Sigmoid colon (tissue), 6 donors: ENCODE measurements at regions not wholly inside any gene's neighbourhood (a gene's known extent, or its start where the extent isn't known, plus 50 kb on each side); places are given as distances from the start of the nearest gene placed in this dataset.
A peak's percentile ranks its signal among the peaks of the same experiment; 100 is the strongest.

Source experiments
- DNase-seq: peaks from one replicate; pipeline ENCODE4 v3.0.0-alpha.2; 2019
- H3K27ac ChIP-seq, 4 donors: fragments of 200-600 bp; sonication (generic); one replicate each; pipeline ENCODE4 v1.5.1; 2016 to 2019; ENCODE audit warnings: mild to moderate bottlenecking in 1 of 4
- H3K27me3 ChIP-seq, 3 donors: fragments of 200-600 bp; sonication (generic); one replicate each; pipeline ENCODE4 v1.5.1; 2019; ENCODE audit warnings: mild to moderate bottlenecking in 1 of 3
- H3K36me3 ChIP-seq, 4 donors: fragments of 200-600 bp; sonication (generic); one replicate each; pipeline ENCODE4 v1.5.1; 2016 to 2019
- H3K4me1 ChIP-seq, 4 donors: fragments of 200-600 bp; sonication (generic); one replicate each; pipeline ENCODE4 v1.5.1; 2017 to 2019
- H3K4me3 ChIP-seq, 4 donors: fragments of 200-600 bp; sonication (generic); one replicate each; pipeline ENCODE4 v1.5.1; 2017 to 2019; ENCODE audit warnings: mild to moderate bottlenecking in 2 of 4, moderate library complexity in 1 of 4
- H3K9me3 ChIP-seq, 4 donors: fragments of 200-600 bp in 3 of 4; sonication (generic) in 3 of 4; one replicate each; pipeline versions ENCODE4 v1.5.1 to v1.6.1; 2013 to 2019
- EP300 ChIP-seq, 4 donors: sonication (generic); formaldehyde crosslinking; IDR thresholded peaks; one replicate each; pipeline ENCODE4 v1.6.1; 2017; ENCODE audit warnings: antibody characterized with exemption in 4 of 4
- POLR2A ChIP-seq, 2 donors: fragments of 450-650 bp; IDR thresholded peaks; one replicate each; pipeline ENCODE4 v1.6.1; 2016; ENCODE audit warnings: antibody characterized with exemption in 2 of 2, mild to moderate bottlenecking in 2 of 2, moderate library complexity in 2 of 2
- POLR2AphosphoS5 ChIP-seq, 4 donors: sonication (generic); formaldehyde crosslinking; IDR thresholded peaks; one replicate each; pipeline ENCODE4 v1.6.1; 2017; ENCODE audit warnings: antibody characterized with exemption in 4 of 4
- WGBS, 2 donors: extraction: QIAGEN DNeasy Blood & Tissue Kit; methylation state at CpG; one replicate each; pipeline ENCODE4 v1.1.7; 2013; 5-methylcytosine and 5-hydroxymethylcytosine counted together
- intact Hi-C: fragments of 100-400 bp; cut with DNase I; formaldehyde crosslinking; loops from one replicate; pipeline ENCODE4 v1.15.1; 2023
- TF ChIP-seq, protein P1 (sequence below), 4 experiments: fragments of 450-650 bp in 3 of 4; fragments of 200-600 bp in 1 of 4; IDR thresholded peaks; one replicate each; pipeline ENCODE4 v1.5.1; 2016 to 2019; ENCODE audit warnings: antibody characterized with exemption in 4 of 4, mild to moderate bottlenecking in 3 of 4, moderate library complexity in 2 of 4
- donor health status: healthy with polysubstance abuse.
- donor health status: healthy.

- no peak for DNase-seq
- TF ChIP-seq, protein P1, sequence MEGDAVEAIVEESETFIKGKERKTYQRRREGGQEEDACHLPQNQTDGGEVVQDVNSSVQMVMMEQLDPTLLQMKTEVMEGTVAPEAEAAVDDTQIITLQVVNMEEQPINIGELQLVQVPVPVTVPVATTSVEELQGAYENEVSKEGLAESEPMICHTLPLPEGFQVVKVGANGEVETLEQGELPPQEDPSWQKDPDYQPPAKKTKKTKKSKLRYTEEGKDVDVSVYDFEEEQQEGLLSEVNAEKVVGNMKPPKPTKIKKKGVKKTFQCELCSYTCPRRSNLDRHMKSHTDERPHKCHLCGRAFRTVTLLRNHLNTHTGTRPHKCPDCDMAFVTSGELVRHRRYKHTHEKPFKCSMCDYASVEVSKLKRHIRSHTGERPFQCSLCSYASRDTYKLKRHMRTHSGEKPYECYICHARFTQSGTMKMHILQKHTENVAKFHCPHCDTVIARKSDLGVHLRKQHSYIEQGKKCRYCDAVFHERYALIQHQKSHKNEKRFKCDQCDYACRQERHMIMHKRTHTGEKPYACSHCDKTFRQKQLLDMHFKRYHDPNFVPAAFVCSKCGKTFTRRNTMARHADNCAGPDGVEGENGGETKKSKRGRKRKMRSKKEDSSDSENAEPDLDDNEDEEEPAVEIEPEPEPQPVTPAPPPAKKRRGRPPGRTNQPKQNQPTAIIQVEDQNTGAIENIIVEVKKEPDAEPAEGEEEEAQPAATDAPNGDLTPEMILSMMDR (IDR thresholded peaks at IDR 0.05) = no peak
- TF ChIP-seq EP300 (IDR thresholded peaks at IDR 0.05) = no peak
- no peak for TF ChIP-seq POLR2A (IDR thresholded peaks at IDR 0.05)
- no peak for TF ChIP-seq POLR2AphosphoS5 (IDR thresholded peaks at IDR 0.05)
- Histone ChIP-seq H3K4me3 (no peak overlapping the region), H3K36me3 (no peaks in the 10 kb centered on the region), H3K9me3 (no peaks in the 10 kb centered on the region), H3K4me1 (peaks cover 0 to 5% (median 0%) of the 10 kb centered on the region in 4 donors), H3K27ac (no peak overlapping the region), H3K27me3 (no peaks in the 10 kb centered on the region)
- intact Hi-C loops = no loop called here
- WGBS, 2 donors = 60 to 63% methylated on average over 7 of the region's 7 CpGs
These were observed 90.4 kb upstream of the TNS3 start for GRCh38 chr7:47672271-47672791.

DNA sequence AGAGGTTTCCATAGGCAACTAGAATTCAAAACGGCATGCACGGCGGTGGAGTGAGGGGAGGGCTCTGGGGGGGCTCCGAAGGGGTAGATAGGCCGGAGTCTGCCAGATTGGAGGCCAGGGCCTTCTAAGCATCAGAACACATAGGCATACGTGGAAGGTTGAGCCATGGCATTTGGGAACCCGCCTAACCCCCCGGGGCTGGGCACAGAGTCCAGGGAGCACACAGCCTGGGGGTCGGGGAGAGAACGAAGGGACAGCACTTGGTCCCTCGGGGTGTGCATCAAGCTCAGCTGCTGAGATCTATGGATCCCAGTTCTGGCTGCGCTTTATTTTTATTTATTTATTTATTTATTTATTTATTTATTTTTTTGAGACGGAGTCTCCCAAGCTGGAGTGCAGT, 89.4 kb upstream of the TNS3 start:
- 89 to 90% methylated on average over 13 of the region's 13 CpGs for WGBS, 2 donors

GRCh38 chr7:47670729-47671128, 88.8 kb upstream of the TNS3 start:
- H3K36me3 ChIP-seq = no peaks in the 10 kb centered on the region
- 64 to 76% methylated on average over 6 of the region's 6 CpGs for WGBS, 2 donors

More for the DNA sequence above, 89.4 kb upstream of the TNS3 start:
- Histone ChIP-seq H3K9me3 (no peaks in the 10 kb centered on the region), H3K27me3 (no peaks in the 10 kb centered on the region), H3K27ac (no peak overlapping the region), H3K4me1 (peaks cover 0 to 5% (median 0%) of the 10 kb centered on the region in 4 donors), H3K4me3 (no peak overlapping the region), H3K36me3 (no peaks in the 10 kb centered on the region)
- intact Hi-C loops = no loop called here
- TF ChIP-seq POLR2AphosphoS5 (IDR thresholded peaks at IDR 0.05) (no peak), POLR2A (IDR thresholded peaks at IDR 0.05) (no peak), EP300 (IDR thresholded peaks at IDR 0.05) (no peak)
- TF ChIP-seq, protein P1 (IDR thresholded peaks at IDR 0.05) = no peak
- DNase-seq = no peak

GRCh38 chr7:47669901-47670384, 88.0 kb upstream of the TNS3 start:
- no peak for DNase-seq
- Histone ChIP-seq H3K27me3 (no peaks in the 10 kb centered on the region), H3K9me3 (no peaks in the 10 kb centered on the region), H3K27ac (peak overlapping the region in 2 of 4 donors; percentile 55 to 58), H3K4me1 (peaks cover 0 to 5% (median 0%) of the 10 kb centered on the region in 4 donors), H3K36me3 (no peaks in the 10 kb centered on the region), H3K4me3 (no peak overlapping the region)
- TF ChIP-seq, protein P1 (IDR thresholded peaks at IDR 0.05) = no peak
- no peak for TF ChIP-seq POLR2A (IDR thresholded peaks at IDR 0.05)
- no peak for TF ChIP-seq EP300 (IDR thresholded peaks at IDR 0.05)
- TF ChIP-seq POLR2AphosphoS5 (IDR thresholded peaks at IDR 0.05) = no peak
- intact Hi-C loops = no loop called here
- WGBS, 2 donors = 56 to 69% methylated on average over 8 of the region's 8 CpGs

More at GRCh38 chr7:47670729-47671128, 88.8 kb upstream of the TNS3 start:
- Histone ChIP-seq H3K27ac (peak overlapping the region in 1 of 4 donors; percentile 55), H3K4me3 (no peak overlapping the region), H3K4me1 (peaks cover 0 to 5% (median 0%) of the 10 kb centered on the region in 4 donors), H3K9me3 (no peaks in the 10 kb centered on the region), H3K27me3 (no peaks in the 10 kb centered on the region)
- TF ChIP-seq POLR2AphosphoS5 (IDR thresholded peaks at IDR 0.05) = no peak
- no peak for TF ChIP-seq EP300 (IDR thresholded peaks at IDR 0.05)
- TF ChIP-seq, protein P1 (IDR thresholded peaks at IDR 0.05) = no peak
- no peak for DNase-seq
- intact Hi-C loops = no loop called here
